SK-N-SH treated with all-trans-retinoic acid at 6 μM for 48 hours (cell line): ENCODE measurements at regions not wholly inside any gene's neighbourhood (a gene's known extent, or its start where the extent isn't known, plus 50 kb on each side); places are given as distances from the start of the nearest gene placed in this dataset.

Source experiments
- ATAC-seq: fragments of 200-7000 bp; cut with Tn5 transposase; 3 replicates; pipeline ENCODE4 v1.9.1; 2020; ENCODE audit warnings: mild to moderate bottlenecking, moderate library complexity
- ARNTL ChIP-seq: fragments of 450-650 bp; formaldehyde crosslinking; IDR thresholded peaks from 2 replicates; pipeline ENCODE4 v1.5.0; 2020; ENCODE audit warnings: low read depth, mild to moderate bottlenecking, moderate library complexity, borderline replicate concordance
- CREB5 ChIP-seq: fragments of 250-450 bp; sonication (Bioruptor Pico); IDR thresholded peaks from 2 replicates; pipeline ENCODE4 v1.5.1; 2020; ENCODE audit warnings: low read depth, mild to moderate bottlenecking, moderate library complexity
- CSDC2 ChIP-seq: fragments of 250-450 bp; sonication (Bioruptor Pico); IDR thresholded peaks from 2 replicates; pipeline ENCODE4 v1.5.0; 2020; ENCODE audit warnings: mild to moderate bottlenecking, moderate library complexity
- CSRNP3 ChIP-seq: fragments of 250-450 bp; sonication (Bioruptor Pico); IDR thresholded peaks from 2 replicates; pipeline ENCODE4 v1.5.1; 2021; ENCODE audit warnings: mild to moderate bottlenecking, moderate library complexity
- ESRRG ChIP-seq: fragments of 250-450 bp; sonication (Bioruptor Pico); IDR thresholded peaks from 2 replicates; pipeline ENCODE4 v1.6.1; 2021; ENCODE audit warnings: mild to moderate bottlenecking
- GLIS3 ChIP-seq: fragments of 250-450 bp; sonication (Bioruptor Pico); IDR thresholded peaks from 2 replicates; pipeline ENCODE4 v1.5.0; 2020; ENCODE audit warnings: mild to moderate bottlenecking, moderate library complexity
- ISL1 ChIP-seq: fragments of 250-450 bp; sonication (Bioruptor Pico); IDR thresholded peaks from 2 replicates; pipeline ENCODE4 v2.1.2; 2022; ENCODE audit warnings: mild to moderate bottlenecking, moderate library complexity
- OSR1 ChIP-seq: fragments of 250-450 bp; sonication (Bioruptor Pico); IDR thresholded peaks from 2 replicates; pipeline ENCODE4 v1.8.0; 2022; ENCODE audit warnings: moderate library complexity, mild to moderate bottlenecking, inconsistent platforms
- PATZ1 ChIP-seq: fragments of 250-450 bp; sonication (Bioruptor Pico); IDR thresholded peaks from 2 replicates; pipeline ENCODE4 v1.8.0; 2020; ENCODE audit warnings: mild to moderate bottlenecking, moderate library complexity, borderline replicate concordance
- POU6F1 ChIP-seq: fragments of 250-450 bp; sonication (Bioruptor Pico); IDR thresholded peaks from 2 replicates; pipeline ENCODE4 v1.8.0; 2021; ENCODE audit warnings: low read depth, mild to moderate bottlenecking, moderate library complexity, borderline replicate concordance
- SNAI2 ChIP-seq: fragments of 250-450 bp; sonication (Bioruptor Pico); IDR thresholded peaks from 2 replicates; pipeline ENCODE4 v1.5.0; 2020; ENCODE audit warnings: mild to moderate bottlenecking, moderate library complexity
- TCF4 ChIP-seq: fragments of 250-450 bp; sonication (Bioruptor Pico); IDR thresholded peaks from 2 replicates; pipeline ENCODE4 v1.8.0; 2021; ENCODE audit warnings: mild to moderate bottlenecking, moderate library complexity, borderline replicate concordance
- TOX ChIP-seq: fragments of 250-450 bp; sonication (Bioruptor Pico); IDR thresholded peaks from 2 replicates; pipeline ENCODE4 v1.8.0; 2021; ENCODE audit warnings: mild to moderate bottlenecking, moderate library complexity, borderline replicate concordance
- TSHZ2 ChIP-seq: fragments of 250-450 bp; sonication (Bioruptor Pico); IDR thresholded peaks from 2 replicates; pipeline ENCODE4 v1.5.0; 2020; ENCODE audit warnings: mild to moderate bottlenecking, moderate library complexity
- ZC3H10 ChIP-seq: fragments of 250-450 bp; sonication (Bioruptor Pico); IDR thresholded peaks from 2 replicates; pipeline ENCODE4 v1.5.1; 2021; ENCODE audit warnings: mild to moderate bottlenecking, moderate library complexity
- ZFP3 ChIP-seq: fragments of 250-450 bp; sonication (Bioruptor Pico); IDR thresholded peaks from 2 replicates; pipeline ENCODE4 v1.5.0; 2020; ENCODE audit warnings: mild to moderate bottlenecking, moderate library complexity
- ZNF565 ChIP-seq: fragments of 450-650 bp; formaldehyde crosslinking; conservative IDR thresholded peaks from 2 replicates; pipeline ENCODE4 v1.5.0; 2020; ENCODE audit warnings: low read depth, mild to moderate bottlenecking, moderate library complexity
- ZNF8 ChIP-seq: fragments of 450-650 bp; formaldehyde crosslinking; IDR thresholded peaks from 2 replicates; pipeline ENCODE4 v1.5.0; 2020; ENCODE audit warnings: mild to moderate bottlenecking, moderate library complexity

- TF ChIP-seq CSRNP3 (no peak), ZNF8 (no peak), TSHZ2 (CRISPR knock-in tag) (no peak), CSDC2 (no peak), GLIS3 (CRISPR knock-in tag) (no peak), TOX (CRISPR knock-in tag) (no peak), ZFP3 (CRISPR knock-in tag) (no peak)
- no peak for ATAC-seq
Observed at GRCh38 chr13:111860231-111860552, 206.8 kb upstream of the SOX1 start.

- TF ChIP-seq CREB5 (CRISPR knock-in tag) (no peak), ESRRG (CRISPR knock-in tag) (no peak), TOX (CRISPR knock-in tag) (no peak), TCF4 (CRISPR knock-in tag) (no peak), GLIS3 (CRISPR knock-in tag) (no peak), ARNTL (CRISPR knock-in tag) (no peak), CSDC2 (no peak)
- ATAC-seq: no peak
Observed at GRCh38 chr13:111861319-111861718, 205.6 kb upstream of the SOX1 start.

GRCh38 chr13:111861766-111862366, 205.1 kb upstream of the SOX1 start:
- no peak for TF ChIP-seq ZC3H10 (CRISPR knock-in tag)
- TF ChIP-seq CSRNP3: no peak
- no peak for TF ChIP-seq TOX (CRISPR knock-in tag)
- TF ChIP-seq CSDC2: no peak
- no peak for TF ChIP-seq ZNF8
- TF ChIP-seq CREB5 (CRISPR knock-in tag): no peak
- no peak for TF ChIP-seq ARNTL (CRISPR knock-in tag)
- TF ChIP-seq ISL1: no peak
- no peak for TF ChIP-seq ZFP3 (CRISPR knock-in tag)
- TF ChIP-seq PATZ1 (CRISPR knock-in tag): no peak
- TF ChIP-seq ZNF565 (CRISPR knock-in tag): no peak
- TF ChIP-seq OSR1 (CRISPR knock-in tag): no peak
- no peak for TF ChIP-seq POU6F1 (CRISPR knock-in tag)
- TF ChIP-seq SNAI2 (CRISPR knock-in tag): no peak
- no peak for TF ChIP-seq TCF4 (CRISPR knock-in tag)
- no peak for TF ChIP-seq TSHZ2 (CRISPR knock-in tag)
- ATAC-seq: no peak
